ENCODE measurements at regions not wholly inside any gene's neighbourhood (a gene's known extent, or its start where the extent isn't known, plus 50 kb on each side); places are given as distances from the start of the nearest gene placed in this dataset.

DNA sequence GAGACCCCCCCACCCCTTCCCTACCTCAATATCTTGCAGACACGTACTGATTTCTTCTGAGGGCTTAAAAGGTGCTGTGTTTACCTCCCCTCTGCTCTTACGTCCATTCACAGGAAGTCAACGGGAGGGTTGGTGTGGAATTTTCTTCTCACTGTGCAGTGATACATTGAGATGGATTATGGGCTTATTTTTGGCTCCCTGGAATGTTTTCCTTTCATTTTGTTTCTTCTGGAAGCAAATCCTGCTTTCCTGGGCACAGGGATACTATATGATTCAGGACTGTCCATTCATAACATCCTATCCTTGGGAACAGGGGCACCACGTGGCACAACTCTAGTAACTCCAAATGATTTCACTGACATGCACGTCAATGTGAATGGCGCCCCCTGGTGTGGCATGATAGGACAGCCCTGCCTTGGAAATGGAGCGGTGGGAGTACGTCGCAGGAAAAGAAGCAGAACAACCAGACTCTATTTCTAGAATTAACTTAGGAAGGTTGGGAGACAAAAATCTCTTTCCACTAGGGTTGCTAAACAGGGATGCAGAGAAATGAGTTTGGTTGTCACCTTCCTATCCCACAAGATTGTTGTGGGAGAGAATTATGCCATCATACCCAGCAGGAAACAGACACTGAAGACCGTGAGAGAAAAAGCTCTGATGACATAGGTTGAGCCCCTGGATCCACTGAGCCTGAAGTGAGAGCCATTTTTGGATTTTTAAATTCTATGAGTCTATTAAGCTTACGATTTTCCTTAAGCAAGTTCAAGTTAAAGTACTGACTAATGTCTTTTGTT is 146.5 kb upstream of the RAG2 start:
- TF ChIP-seq POLR2A (IDR thresholded peaks at IDR 0.05; ENCODE audit: borderline replicate concordance, extremely low read depth, insufficient read depth, insufficient read length): no peak
- peak; percentile 55 to 92 (median 87); a peak in 5 of 6 replicates for TF ChIP-seq CTCF (IDR thresholded peaks at IDR 0.05 in 2 of 3, conservative IDR thresholded peaks at IDR 0.05 in 1 of 3; ENCODE audit: borderline replicate concordance in 1 of 3, insufficient read depth in 1 of 3, low read depth in 2 of 3, low read length in 2 of 3)
- TF ChIP-seq REST (IDR thresholded peaks at IDR 0.05; ENCODE audit: low read depth): no peak
- no peak for TF ChIP-seq SIN3A (IDR thresholded peaks at IDR 0.05; ENCODE audit: low read depth)
- TF ChIP-seq EGR1 (IDR thresholded peaks at IDR 0.05; ENCODE audit: low read depth): no peak
- TF ChIP-seq EZH2phosphoT487 (IDR thresholded peaks at IDR 0.05; ENCODE audit: borderline replicate concordance): no peak
- TF ChIP-seq CEBPB (IDR thresholded peaks at IDR 0.05; ENCODE audit: low read depth): no peak
- TF ChIP-seq, protein P1, sequence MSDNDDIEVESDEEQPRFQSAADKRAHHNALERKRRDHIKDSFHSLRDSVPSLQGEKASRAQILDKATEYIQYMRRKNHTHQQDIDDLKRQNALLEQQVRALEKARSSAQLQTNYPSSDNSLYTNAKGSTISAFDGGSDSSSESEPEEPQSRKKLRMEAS (IDR thresholded peaks at IDR 0.05): peak; percentile 69
- TF ChIP-seq TCF7L2 (IDR thresholded peaks at IDR 0.05; ENCODE audit: borderline replicate concordance, extremely low read depth, insufficient read depth, insufficient read length): no peak
- no peak for TF ChIP-seq JUND (IDR thresholded peaks at IDR 0.05)
